ENCODE measurements at regions not wholly inside any gene's neighbourhood (a gene's known extent, or its start where the extent isn't known, plus 50 kb on each side); places are given as distances from the start of the nearest gene placed in this dataset.

DNA sequence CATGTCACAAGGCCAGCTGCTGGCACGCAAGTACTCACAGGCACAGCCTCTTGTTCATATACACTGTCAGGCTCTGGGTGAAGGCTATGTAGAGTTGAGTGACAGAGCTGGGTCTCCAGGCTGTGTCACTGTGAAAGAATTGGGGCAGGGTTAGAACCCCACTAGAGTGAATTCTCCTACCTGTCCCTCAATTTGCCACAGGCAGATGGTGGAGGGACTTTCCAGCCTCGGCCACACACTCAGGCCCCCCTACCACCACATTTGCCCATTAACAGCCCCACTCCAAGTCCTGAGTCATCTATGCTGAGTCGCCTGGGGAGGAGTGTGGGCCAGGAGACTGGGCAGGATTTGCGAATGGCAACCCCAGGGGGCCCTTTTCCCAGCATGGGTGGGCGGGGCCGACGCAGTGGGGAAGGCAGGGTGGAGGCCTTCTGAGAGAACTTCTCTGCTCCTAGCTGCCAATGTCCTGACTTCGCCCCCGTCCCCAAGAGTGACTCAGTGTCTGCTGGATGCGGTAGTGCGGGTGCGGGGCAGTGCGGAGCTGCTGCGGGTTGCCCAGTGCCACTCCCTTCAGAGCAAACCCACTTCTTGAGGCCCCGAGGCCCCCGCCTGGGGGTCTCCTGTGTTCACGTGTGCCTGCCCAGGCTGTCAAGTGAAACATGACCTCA is 50.3 kb upstream of the PSD2 start:
- TF ChIP-seq CBX3 (IDR thresholded peaks at IDR 0.05; ENCODE audit: borderline replicate concordance, low read depth) (no peak), JUND (IDR thresholded peaks at IDR 0.05; ENCODE audit: low read depth, low read length) (no peak), POLR2A (IDR thresholded peaks at IDR 0.05; ENCODE audit: low read depth, low read length) (no peak), EP300 (IDR thresholded peaks at IDR 0.05; ENCODE audit: borderline replicate concordance in 1 of 2, control insufficient read depth in 1 of 2, low read depth in 2 of 2, low read length in 2 of 2) (no peak), HDAC2 (IDR thresholded peaks at IDR 0.05) (no peak), BRCA1 (IDR thresholded peaks at IDR 0.05; ENCODE audit: low read depth, low read length) (no peak), PAX8 (IDR thresholded peaks at IDR 0.05) (no peak)
- TF ChIP-seq, protein P1, sequence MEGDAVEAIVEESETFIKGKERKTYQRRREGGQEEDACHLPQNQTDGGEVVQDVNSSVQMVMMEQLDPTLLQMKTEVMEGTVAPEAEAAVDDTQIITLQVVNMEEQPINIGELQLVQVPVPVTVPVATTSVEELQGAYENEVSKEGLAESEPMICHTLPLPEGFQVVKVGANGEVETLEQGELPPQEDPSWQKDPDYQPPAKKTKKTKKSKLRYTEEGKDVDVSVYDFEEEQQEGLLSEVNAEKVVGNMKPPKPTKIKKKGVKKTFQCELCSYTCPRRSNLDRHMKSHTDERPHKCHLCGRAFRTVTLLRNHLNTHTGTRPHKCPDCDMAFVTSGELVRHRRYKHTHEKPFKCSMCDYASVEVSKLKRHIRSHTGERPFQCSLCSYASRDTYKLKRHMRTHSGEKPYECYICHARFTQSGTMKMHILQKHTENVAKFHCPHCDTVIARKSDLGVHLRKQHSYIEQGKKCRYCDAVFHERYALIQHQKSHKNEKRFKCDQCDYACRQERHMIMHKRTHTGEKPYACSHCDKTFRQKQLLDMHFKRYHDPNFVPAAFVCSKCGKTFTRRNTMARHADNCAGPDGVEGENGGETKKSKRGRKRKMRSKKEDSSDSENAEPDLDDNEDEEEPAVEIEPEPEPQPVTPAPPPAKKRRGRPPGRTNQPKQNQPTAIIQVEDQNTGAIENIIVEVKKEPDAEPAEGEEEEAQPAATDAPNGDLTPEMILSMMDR (IDR thresholded peaks at IDR 0.05 in 2 of 3, conservative IDR thresholded peaks at IDR 0.05 in 1 of 3; ENCODE audit: control insufficient read depth in 2 of 3, extremely low read depth in 1 of 3, insufficient read depth in 1 of 3, low read depth in 3 of 3, low read length in 3 of 3) = no peak
- TF ChIP-seq, protein P2, sequence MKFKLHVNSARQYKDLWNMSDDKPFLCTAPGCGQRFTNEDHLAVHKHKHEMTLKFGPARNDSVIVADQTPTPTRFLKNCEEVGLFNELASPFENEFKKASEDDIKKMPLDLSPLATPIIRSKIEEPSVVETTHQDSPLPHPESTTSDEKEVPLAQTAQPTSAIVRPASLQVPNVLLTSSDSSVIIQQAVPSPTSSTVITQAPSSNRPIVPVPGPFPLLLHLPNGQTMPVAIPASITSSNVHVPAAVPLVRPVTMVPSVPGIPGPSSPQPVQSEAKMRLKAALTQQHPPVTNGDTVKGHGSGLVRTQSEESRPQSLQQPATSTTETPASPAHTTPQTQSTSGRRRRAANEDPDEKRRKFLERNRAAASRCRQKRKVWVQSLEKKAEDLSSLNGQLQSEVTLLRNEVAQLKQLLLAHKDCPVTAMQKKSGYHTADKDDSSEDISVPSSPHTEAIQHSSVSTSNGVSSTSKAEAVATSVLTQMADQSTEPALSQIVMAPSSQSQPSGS (IDR thresholded peaks at IDR 0.05; ENCODE audit: low read length) = no peak

Measured in GM12878 (cell line).